ENCODE measurements at regions not wholly inside any gene's neighbourhood (a gene's known extent, or its start where the extent isn't known, plus 50 kb on each side); places are given as distances from the start of the nearest gene placed in this dataset.

DNA sequence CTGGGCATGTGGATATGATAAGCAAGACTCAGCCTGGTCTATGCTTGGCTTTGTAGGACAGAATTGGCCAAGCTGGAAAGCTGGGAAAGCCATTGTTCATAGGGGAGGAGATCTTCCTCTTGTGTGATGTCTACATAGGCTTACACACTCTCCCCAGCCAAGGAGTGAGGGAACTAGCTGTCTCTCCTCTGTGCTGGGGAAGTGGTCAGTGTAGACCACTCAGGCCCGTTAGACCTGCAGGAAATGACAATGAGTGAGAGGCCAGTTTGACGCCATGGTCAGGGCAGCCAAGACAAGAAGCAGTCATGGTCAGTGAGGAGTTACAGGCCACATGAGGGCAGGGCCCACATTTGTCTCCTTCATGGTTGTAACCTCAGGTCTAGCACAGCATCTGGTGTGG is 159.1 kb upstream of the KL start:
- no peaks in the 10 kb centered on the region for H3K36me3 ChIP-seq (ENCODE audit: insufficient read depth, low read length)
- H3K9me3 ChIP-seq (ENCODE audit: low read length), result peaks cover 8% of the 10 kb centered on the region
- no peak overlapping the region for H2AFZ ChIP-seq (ENCODE audit: low read depth, low read length)
- H3K4me3 ChIP-seq (ENCODE audit: low read length), result no peak overlapping the region
- no peak overlapping the region for H3K4me2 ChIP-seq (ENCODE audit: low read length)
- no peak overlapping the region for H3K27ac ChIP-seq (ENCODE audit: low read length)
- H4K20me1 ChIP-seq (ENCODE audit: insufficient read depth), result no peaks in the 10 kb centered on the region
- H3K9ac ChIP-seq (ENCODE audit: low read length), result no peak overlapping the region
- TF ChIP-seq TAF1 (IDR thresholded peaks at IDR 0.05; ENCODE audit: low read depth) (no peak), EP300 (conservative IDR thresholded peaks at IDR 0.05; ENCODE audit: poor library complexity, severe bottlenecking) (no peak), RAD21 (conservative IDR thresholded peaks at IDR 0.05) (no peak), SMC3 (conservative IDR thresholded peaks at IDR 0.05; ENCODE audit: poor library complexity) (no peak), EZH2 (IDR thresholded peaks at IDR 0.05; ENCODE audit: borderline replicate concordance, insufficient read depth, low read length, poor library complexity, severe bottlenecking) (no peak), MXI1 (conservative IDR thresholded peaks at IDR 0.05; ENCODE audit: poor library complexity, severe bottlenecking) (no peak), CTCF (IDR thresholded peaks at IDR 0.05; ENCODE audit: poor library complexity, severe bottlenecking) (no peak)
- TF ChIP-seq, protein P1, sequence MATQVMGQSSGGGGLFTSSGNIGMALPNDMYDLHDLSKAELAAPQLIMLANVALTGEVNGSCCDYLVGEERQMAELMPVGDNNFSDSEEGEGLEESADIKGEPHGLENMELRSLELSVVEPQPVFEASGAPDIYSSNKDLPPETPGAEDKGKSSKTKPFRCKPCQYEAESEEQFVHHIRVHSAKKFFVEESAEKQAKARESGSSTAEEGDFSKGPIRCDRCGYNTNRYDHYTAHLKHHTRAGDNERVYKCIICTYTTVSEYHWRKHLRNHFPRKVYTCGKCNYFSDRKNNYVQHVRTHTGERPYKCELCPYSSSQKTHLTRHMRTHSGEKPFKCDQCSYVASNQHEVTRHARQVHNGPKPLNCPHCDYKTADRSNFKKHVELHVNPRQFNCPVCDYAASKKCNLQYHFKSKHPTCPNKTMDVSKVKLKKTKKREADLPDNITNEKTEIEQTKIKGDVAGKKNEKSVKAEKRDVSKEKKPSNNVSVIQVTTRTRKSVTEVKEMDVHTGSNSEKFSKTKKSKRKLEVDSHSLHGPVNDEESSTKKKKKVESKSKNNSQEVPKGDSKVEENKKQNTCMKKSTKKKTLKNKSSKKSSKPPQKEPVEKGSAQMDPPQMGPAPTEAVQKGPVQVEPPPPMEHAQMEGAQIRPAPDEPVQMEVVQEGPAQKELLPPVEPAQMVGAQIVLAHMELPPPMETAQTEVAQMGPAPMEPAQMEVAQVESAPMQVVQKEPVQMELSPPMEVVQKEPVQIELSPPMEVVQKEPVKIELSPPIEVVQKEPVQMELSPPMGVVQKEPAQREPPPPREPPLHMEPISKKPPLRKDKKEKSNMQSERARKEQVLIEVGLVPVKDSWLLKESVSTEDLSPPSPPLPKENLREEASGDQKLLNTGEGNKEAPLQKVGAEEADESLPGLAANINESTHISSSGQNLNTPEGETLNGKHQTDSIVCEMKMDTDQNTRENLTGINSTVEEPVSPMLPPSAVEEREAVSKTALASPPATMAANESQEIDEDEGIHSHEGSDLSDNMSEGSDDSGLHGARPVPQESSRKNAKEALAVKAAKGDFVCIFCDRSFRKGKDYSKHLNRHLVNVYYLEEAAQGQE (IDR thresholded peaks at IDR 0.05; ENCODE audit: borderline replicate concordance), result no peak
- no peaks in the 10 kb centered on the region for H3K27me3 ChIP-seq (ENCODE audit: insufficient read depth, low read depth, low read length)
- no peaks in the 10 kb centered on the region for H3K79me2 ChIP-seq (replicated peaks; ENCODE audit: insufficient read depth, low read length)
- H3F3A ChIP-seq (ENCODE audit: insufficient read depth, low read length, poor library complexity, severe bottlenecking), result no peaks in the 10 kb centered on the region
- no peaks in the 10 kb centered on the region for H3K9me2 ChIP-seq (ENCODE audit: insufficient read depth, low read length)

GRCh38 chr13:32857689-32858088 is 158.5 kb upstream of the KL start:
- TF ChIP-seq, protein P1 (IDR thresholded peaks at IDR 0.05; ENCODE audit: borderline replicate concordance), result no peak
- TF ChIP-seq EZH2 (IDR thresholded peaks at IDR 0.05; ENCODE audit: borderline replicate concordance, insufficient read depth, low read length, poor library complexity, severe bottlenecking) (no peak), MXI1 (conservative IDR thresholded peaks at IDR 0.05; ENCODE audit: poor library complexity, severe bottlenecking) (no peak), CTCF (IDR thresholded peaks at IDR 0.05; ENCODE audit: poor library complexity, severe bottlenecking) (no peak), SMC3 (conservative IDR thresholded peaks at IDR 0.05; ENCODE audit: poor library complexity) (no peak)
- Histone ChIP-seq H3K27ac (ENCODE audit: low read length) (no peak overlapping the region), H4K20me1 (ENCODE audit: insufficient read depth) (no peaks in the 10 kb centered on the region), H3K27me3 (ENCODE audit: insufficient read depth, low read depth, low read length) (no peaks in the 10 kb centered on the region), H2AFZ (ENCODE audit: low read depth, low read length) (no peak overlapping the region), H3F3A (ENCODE audit: insufficient read depth, low read length, poor library complexity, severe bottlenecking) (no peaks in the 10 kb centered on the region), H3K36me3 (ENCODE audit: insufficient read depth, low read length) (no peaks in the 10 kb centered on the region), H3K9me3 (ENCODE audit: low read length) (peaks cover 8% of the 10 kb centered on the region), H3K9me2 (ENCODE audit: insufficient read depth, low read length) (no peaks in the 10 kb centered on the region), H3K4me3 (ENCODE audit: low read length) (no peak overlapping the region), H3K79me2 (replicated peaks; ENCODE audit: insufficient read depth, low read length) (no peaks in the 10 kb centered on the region), H3K4me2 (ENCODE audit: low read length) (no peak overlapping the region), H3K9ac (ENCODE audit: low read length) (no peak overlapping the region)
